HEK293T (cell line): ENCODE measurements at regions not wholly inside any gene's neighbourhood (a gene's known extent, or its start where the extent isn't known, plus 50 kb on each side); places are given as distances from the start of the nearest gene placed in this dataset.

Experiments used
- CTCF ChIA-PET: fragments of 350-600 bp; formaldehyde crosslinking; extraction: SDS; loops from one replicate; lab custom pipeline; 2021; ENCODE audit warnings: antibody characterized with exemption, inconsistent platforms; lab: Yijun Ruan, JAX
- POLR2A ChIA-PET: fragments of 350-600 bp; formaldehyde crosslinking; extraction: SDS; loops from one replicate; lab custom pipeline; 2020; ENCODE audit warnings: antibody characterized with exemption, inconsistent platforms; lab: Yijun Ruan, JAX
- DNase-seq: peaks from one replicate; pipeline ENCODE4 v3.0.0; 2012; ENCODE audit warnings: mixed read lengths; ENCODE audit errors: extremely low spot score
- ARNT ChIP-seq: fragments of 450-650 bp; IDR thresholded peaks from 2 replicates; pipeline ENCODE4 v1.6.1; 2017; ENCODE audit warnings: mild to moderate bottlenecking
- BHLHE40 ChIP-seq: fragments of 450-650 bp; IDR thresholded peaks from 2 replicates; pipeline ENCODE4 v1.6.1; 2016; ENCODE audit warnings: mild to moderate bottlenecking, moderate library complexity, borderline replicate concordance
- CTBP1 ChIP-seq: fragments of 450-650 bp; IDR thresholded peaks from 2 replicates; pipeline ENCODE4 v1.6.1; 2016; ENCODE audit warnings: borderline replicate concordance
- ELF4 ChIP-seq: fragments of 450-650 bp; IDR thresholded peaks from 2 replicates; pipeline ENCODE4 v1.6.1; 2017; ENCODE audit warnings: antibody characterized with exemption
- FOXA1 ChIP-seq: fragments of 450-650 bp; IDR thresholded peaks from 2 replicates; pipeline ENCODE4 v1.6.1; 2016; ENCODE audit warnings: mild to moderate bottlenecking
- FOXK2 ChIP-seq: fragments of 450-650 bp; IDR thresholded peaks from 2 replicates; pipeline ENCODE4 v1.6.1; 2016; ENCODE audit warnings: mild to moderate bottlenecking
- FOXM1 ChIP-seq: fragments of 450-650 bp; IDR thresholded peaks from 2 replicates; pipeline ENCODE4 v1.6.1; 2017; ENCODE audit warnings: mild to moderate bottlenecking, borderline replicate concordance
- HDGF ChIP-seq: fragments of 450-650 bp; IDR thresholded peaks from 2 replicates; pipeline ENCODE4 v1.6.1; 2017; ENCODE audit warnings: antibody characterized with exemption, borderline replicate concordance
- L3MBTL2 ChIP-seq: fragments of 450-650 bp; conservative IDR thresholded peaks from 2 replicates; pipeline ENCODE4 v1.6.1; 2016; ENCODE audit warnings: mild to moderate bottlenecking
- LEF1 ChIP-seq: fragments of 450-650 bp; IDR thresholded peaks from 2 replicates; pipeline ENCODE4 v1.6.1; 2017; ENCODE audit warnings: mild to moderate bottlenecking, borderline replicate concordance
- NFRKB ChIP-seq: fragments of 450-650 bp; IDR thresholded peaks from 2 replicates; pipeline ENCODE4 v1.6.1; 2016; ENCODE audit warnings: mild to moderate bottlenecking, moderate library complexity
- PKNOX1 ChIP-seq: fragments of 450-650 bp; IDR thresholded peaks from 2 replicates; pipeline ENCODE4 v1.6.1; 2016
- SP1 ChIP-seq: fragments of 450-650 bp; IDR thresholded peaks from 2 replicates; pipeline ENCODE4 v1.6.1; 2017
- SUZ12 ChIP-seq: fragments of 450-650 bp; IDR thresholded peaks from 2 replicates; pipeline ENCODE4 v1.6.1; 2016; ENCODE audit warnings: mild to moderate bottlenecking
- TARDBP ChIP-seq: fragments of 450-650 bp; IDR thresholded peaks from 2 replicates; pipeline ENCODE4 v1.6.1; 2016
- ZNF384 ChIP-seq: fragments of 450-650 bp; IDR thresholded peaks from 2 replicates; pipeline ENCODE4 v1.6.1; 2016

- TF ChIP-seq BHLHE40 (no peak), NFRKB (no peak), FOXM1 (no peak), CTBP1 (no peak), FOXA1 (no peak), ZNF384 (no peak), SUZ12 (no peak)
- no peak for DNase-seq
- ChIA-PET POLR2A (no interaction called here), CTCF (no interaction called here)
Measured at GRCh38 chr4:125666635-125667034, 351.9 kb downstream of the FAT4 start.

DNA sequence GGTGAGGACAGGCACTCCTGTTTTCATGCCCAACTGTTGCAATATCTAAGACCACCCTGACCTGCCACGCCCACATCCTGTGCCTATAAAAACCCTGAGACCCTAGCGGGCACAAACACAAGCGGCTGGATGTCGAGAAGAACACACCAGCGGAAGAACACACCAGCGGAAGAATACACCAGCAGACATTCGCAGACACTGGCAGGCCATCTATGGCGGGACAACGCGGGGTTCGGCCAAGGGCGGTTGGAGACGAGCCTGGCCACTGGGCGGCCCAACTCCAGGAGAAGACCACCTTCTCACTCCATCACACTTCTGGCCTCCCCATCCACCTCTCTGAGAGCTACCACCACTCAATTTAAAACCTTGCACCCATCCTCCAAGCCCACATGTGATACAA is 361.4 kb downstream of the FAT4 start:
- ChIA-PET POLR2A (no interaction called here), CTCF (no interaction called here)
- DNase-seq, result no peak
- no peak for TF ChIP-seq FOXA1
- TF ChIP-seq LEF1, result no peak
- TF ChIP-seq ZNF384, result no peak
- no peak for TF ChIP-seq BHLHE40
- TF ChIP-seq FOXM1, result no peak
- TF ChIP-seq SP1, result no peak
- no peak for TF ChIP-seq CTBP1
- TF ChIP-seq SUZ12, result no peak
- TF ChIP-seq PKNOX1, result no peak
- no peak for TF ChIP-seq L3MBTL2
- TF ChIP-seq FOXK2, result no peak
- TF ChIP-seq ELF4, result no peak
- TF ChIP-seq TARDBP, result no peak
- TF ChIP-seq ARNT, result no peak
- TF ChIP-seq HDGF, result no peak
- TF ChIP-seq NFRKB, result no peak

GRCh38 chr4:125676583-125676982 is 361.8 kb downstream of the FAT4 start:
- ChIA-PET POLR2A (no interaction called here), CTCF (no interaction called here)
- TF ChIP-seq CTBP1, result no peak
- TF ChIP-seq FOXK2, result no peak
- TF ChIP-seq NFRKB, result no peak
- TF ChIP-seq LEF1, result no peak
- no peak for TF ChIP-seq FOXM1
- TF ChIP-seq SUZ12, result no peak
- no peak for TF ChIP-seq HDGF
- no peak for TF ChIP-seq FOXA1
- TF ChIP-seq ARNT, result no peak
- no peak for DNase-seq

DNA sequence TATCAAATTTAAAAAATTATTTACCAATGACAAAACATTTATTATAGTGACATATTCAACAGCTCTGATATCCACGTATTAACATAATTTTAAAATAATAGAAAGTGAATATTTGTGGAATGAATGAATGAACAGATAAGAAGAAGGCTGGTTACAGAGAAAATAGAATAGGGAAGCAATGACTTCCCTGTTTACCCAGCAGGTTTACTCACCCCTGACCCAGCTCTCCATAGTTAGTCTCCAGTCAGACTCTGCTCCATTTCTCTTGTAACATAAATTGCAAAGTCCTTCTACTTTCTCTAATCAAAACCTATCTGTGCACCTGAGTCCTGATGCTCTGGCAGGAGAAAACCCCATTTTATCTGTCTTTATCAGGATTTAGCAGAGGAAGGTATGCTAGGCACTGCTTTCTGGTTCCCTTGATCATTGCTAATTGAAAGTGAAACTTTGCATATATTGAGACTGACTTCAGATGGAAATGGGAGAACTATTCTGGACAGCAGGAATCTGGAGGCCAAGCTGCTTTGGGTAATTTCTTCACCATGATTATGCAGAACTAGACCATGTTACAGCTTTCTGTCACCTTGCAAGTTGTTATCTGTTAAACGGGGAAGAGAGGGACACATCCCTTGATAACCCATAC is 363.0 kb downstream of the FAT4 start:
- no peak for TF ChIP-seq SP1
- no peak for TF ChIP-seq SUZ12
- TF ChIP-seq FOXK2, result no peak
- TF ChIP-seq FOXM1, result no peak
- TF ChIP-seq HDGF, result no peak
- TF ChIP-seq PKNOX1, result no peak
- TF ChIP-seq BHLHE40, result no peak
- TF ChIP-seq NFRKB, result no peak
- no peak for TF ChIP-seq FOXA1
- TF ChIP-seq L3MBTL2, result no peak
- no peak for TF ChIP-seq ZNF384
- no peak for TF ChIP-seq ARNT
- TF ChIP-seq ELF4, result no peak
- TF ChIP-seq TARDBP, result no peak
- no peak for TF ChIP-seq CTBP1
- no peak for TF ChIP-seq LEF1
- no peak for DNase-seq
- ChIA-PET CTCF (no interaction called here), POLR2A (no interaction called here)

- ChIA-PET POLR2A (no interaction called here), CTCF (no interaction called here)
- TF ChIP-seq TARDBP (no peak), NFRKB (no peak), FOXA1 (no peak), CTBP1 (no peak), BHLHE40 (no peak)
- DNase-seq, result no peak
Measured at GRCh38 chr4:125679989-125680388, 365.2 kb downstream of the FAT4 start.

- DNase-seq, result no peak
- ChIA-PET POLR2A (no interaction called here), CTCF (no interaction called here)
- no peak for TF ChIP-seq ELF4
- no peak for TF ChIP-seq ARNT
- no peak for TF ChIP-seq SP1
- no peak for TF ChIP-seq FOXA1
- no peak for TF ChIP-seq CTBP1
- no peak for TF ChIP-seq TARDBP
- TF ChIP-seq NFRKB, result no peak
- no peak for TF ChIP-seq BHLHE40
- no peak for TF ChIP-seq HDGF
- no peak for TF ChIP-seq FOXM1
- no peak for TF ChIP-seq ZNF384
- no peak for TF ChIP-seq PKNOX1
- no peak for TF ChIP-seq LEF1
- TF ChIP-seq SUZ12, result no peak
- TF ChIP-seq L3MBTL2, result no peak
- TF ChIP-seq FOXK2, result no peak
Measured at GRCh38 chr4:125681240-125681639, 366.5 kb downstream of the FAT4 start.
